ENCODE measurements at regions not wholly inside any gene's neighbourhood (a gene's known extent, or its start where the extent isn't known, plus 50 kb on each side); places are given as distances from the start of the nearest gene placed in this dataset.

DNA sequence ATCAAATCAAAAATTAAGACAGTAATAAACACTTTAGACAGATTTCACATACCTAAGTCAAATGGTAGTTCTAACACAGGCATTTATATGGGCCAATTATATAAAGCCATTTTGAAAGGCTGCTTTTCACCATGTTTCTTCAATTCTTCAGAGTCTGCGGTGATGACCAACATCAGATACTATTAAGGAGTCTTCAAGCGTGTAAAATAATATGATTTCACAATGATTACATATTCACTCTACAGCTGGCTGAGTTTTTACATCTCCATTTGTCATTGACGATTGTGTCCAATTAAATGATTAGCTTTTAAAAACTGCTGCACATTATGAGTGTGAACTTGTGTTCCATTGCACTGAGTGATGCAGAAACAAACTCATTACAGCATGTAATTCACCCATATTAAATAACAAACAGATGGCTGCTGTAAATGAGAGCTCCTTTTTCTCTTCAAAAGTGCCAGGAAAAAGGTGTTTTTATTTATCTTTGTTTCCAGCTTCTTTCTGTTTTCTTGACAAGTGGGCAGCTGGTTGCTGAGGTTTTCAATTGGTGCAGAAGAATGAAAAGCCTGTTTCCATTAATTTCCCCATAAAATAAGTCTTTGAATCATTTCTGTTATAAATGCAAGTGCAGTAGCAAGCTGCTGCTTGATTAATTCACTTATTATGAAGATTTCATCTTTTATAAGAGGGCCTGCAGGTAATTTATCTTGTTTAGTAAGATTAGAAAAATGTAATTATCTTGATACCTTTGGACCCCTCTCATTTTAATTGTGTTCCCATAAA, 676.1 kb upstream of the KLHL1 start:
- no peaks in the 10 kb centered on the region for H3K27me3 ChIP-seq
- TF ChIP-seq POLR2A (IDR thresholded peaks at IDR 0.05) (no peak), EP300 (IDR thresholded peaks at IDR 0.05) (no peak)
- TF ChIP-seq, protein P1, sequence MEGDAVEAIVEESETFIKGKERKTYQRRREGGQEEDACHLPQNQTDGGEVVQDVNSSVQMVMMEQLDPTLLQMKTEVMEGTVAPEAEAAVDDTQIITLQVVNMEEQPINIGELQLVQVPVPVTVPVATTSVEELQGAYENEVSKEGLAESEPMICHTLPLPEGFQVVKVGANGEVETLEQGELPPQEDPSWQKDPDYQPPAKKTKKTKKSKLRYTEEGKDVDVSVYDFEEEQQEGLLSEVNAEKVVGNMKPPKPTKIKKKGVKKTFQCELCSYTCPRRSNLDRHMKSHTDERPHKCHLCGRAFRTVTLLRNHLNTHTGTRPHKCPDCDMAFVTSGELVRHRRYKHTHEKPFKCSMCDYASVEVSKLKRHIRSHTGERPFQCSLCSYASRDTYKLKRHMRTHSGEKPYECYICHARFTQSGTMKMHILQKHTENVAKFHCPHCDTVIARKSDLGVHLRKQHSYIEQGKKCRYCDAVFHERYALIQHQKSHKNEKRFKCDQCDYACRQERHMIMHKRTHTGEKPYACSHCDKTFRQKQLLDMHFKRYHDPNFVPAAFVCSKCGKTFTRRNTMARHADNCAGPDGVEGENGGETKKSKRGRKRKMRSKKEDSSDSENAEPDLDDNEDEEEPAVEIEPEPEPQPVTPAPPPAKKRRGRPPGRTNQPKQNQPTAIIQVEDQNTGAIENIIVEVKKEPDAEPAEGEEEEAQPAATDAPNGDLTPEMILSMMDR (IDR thresholded peaks at IDR 0.05): no peak

DNA sequence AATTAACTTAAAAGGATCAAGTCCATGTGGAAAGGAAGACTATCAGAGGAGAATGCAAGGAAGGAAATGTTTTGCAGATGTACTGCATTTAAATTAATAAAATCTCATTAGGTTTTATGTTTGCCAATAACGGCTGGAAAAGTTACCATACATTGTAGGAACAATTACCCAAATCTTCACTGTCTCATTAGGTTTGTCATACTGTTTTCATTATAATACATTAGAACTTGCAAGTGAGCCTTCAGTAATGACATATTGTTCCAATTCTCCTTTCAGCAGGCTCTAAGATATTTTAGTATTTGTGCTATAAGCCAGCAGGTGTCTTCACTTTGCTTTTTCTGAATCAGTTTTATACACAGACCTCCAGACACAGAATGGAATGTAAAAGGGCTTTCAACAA, 661.6 kb upstream of the KLHL1 start:
- Histone ChIP-seq H3K4me1 (no peaks in the 10 kb centered on the region), H3K27ac (no peak overlapping the region), H3K27me3 (no peaks in the 10 kb centered on the region), H3K36me3 (no peaks in the 10 kb centered on the region), H3K9me3 (no peaks in the 10 kb centered on the region), H3K4me3 (no peak overlapping the region)
- TF ChIP-seq, protein P1 (IDR thresholded peaks at IDR 0.05): no peak
- TF ChIP-seq EP300 (IDR thresholded peaks at IDR 0.05) (no peak), POLR2A (IDR thresholded peaks at IDR 0.05) (no peak)
- 37 to 51% methylated on average over 1 of the region's 1 CpG for WGBS, 2 donors
- no peak for DNase-seq (ENCODE audit: low spot score in 2 of 2)

More for the DNA sequence above, 676.1 kb upstream of the KLHL1 start:
- H3K27ac ChIP-seq: no peak overlapping the region
- no peak for DNase-seq (ENCODE audit: low spot score in 2 of 2)
- H3K9me3 ChIP-seq: no peaks in the 10 kb centered on the region
- 80 to 83% methylated on average over 3 of the region's 3 CpGs for WGBS, 2 donors
- no peaks in the 10 kb centered on the region for H3K36me3 ChIP-seq
- H3K4me1 ChIP-seq: no peaks in the 10 kb centered on the region
- no peak overlapping the region for H3K4me3 ChIP-seq

DNA sequence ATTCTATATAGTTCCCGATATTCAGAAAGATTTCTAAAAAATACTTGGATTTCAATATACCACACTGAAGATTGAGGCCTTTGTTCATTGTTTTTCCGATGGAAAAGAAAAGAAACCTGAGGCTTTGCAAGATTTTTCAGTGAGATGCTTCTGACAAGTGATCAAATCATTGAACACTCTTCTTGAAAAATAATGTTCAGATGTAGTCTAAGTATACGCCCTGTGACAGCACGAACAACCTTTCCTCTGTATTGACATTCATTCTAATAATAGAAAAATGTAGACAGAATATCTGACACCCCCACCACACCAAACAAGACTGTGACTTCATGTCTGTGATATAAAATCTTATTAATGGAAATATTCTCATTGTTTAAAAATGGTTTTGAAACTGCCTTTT, 650.7 kb upstream of the KLHL1 start:
- no peaks in the 10 kb centered on the region for H3K9me3 ChIP-seq
- no peak overlapping the region for H3K4me3 ChIP-seq
- no peak for TF ChIP-seq POLR2A (IDR thresholded peaks at IDR 0.05)
- no peak for TF ChIP-seq EP300 (IDR thresholded peaks at IDR 0.05)
- TF ChIP-seq, protein P1 (IDR thresholded peaks at IDR 0.05): no peak
- H3K4me1 ChIP-seq: no peaks in the 10 kb centered on the region
- DNase-seq (ENCODE audit: low spot score in 2 of 2): no peak
- H3K36me3 ChIP-seq: no peaks in the 10 kb centered on the region
- 80 to 88% methylated on average over 4 of the region's 4 CpGs for WGBS, 2 donors
- no peak overlapping the region for H3K27ac ChIP-seq
- H3K27me3 ChIP-seq: no peaks in the 10 kb centered on the region

DNA sequence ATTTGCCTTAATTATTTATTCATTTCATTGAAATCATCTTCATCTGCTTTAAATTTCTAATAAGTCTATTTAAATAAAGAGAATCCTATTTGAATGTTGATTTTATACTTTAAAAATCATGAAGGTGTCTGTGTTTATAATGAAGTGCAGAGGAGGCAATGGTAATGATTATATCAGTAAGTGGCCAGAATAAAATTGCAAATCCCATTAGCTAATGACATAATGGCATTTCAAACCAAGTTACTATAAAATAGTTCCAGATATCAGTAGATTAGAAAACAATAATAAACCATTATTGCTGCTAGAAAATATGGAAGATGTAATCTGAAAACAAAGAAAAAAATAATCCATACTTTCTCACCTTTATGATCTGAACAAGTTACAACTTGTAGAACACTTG, 647.8 kb upstream of the KLHL1 start:
- H3K36me3 ChIP-seq: no peaks in the 10 kb centered on the region
- no peak for TF ChIP-seq POLR2A (IDR thresholded peaks at IDR 0.05)
- TF ChIP-seq EP300 (IDR thresholded peaks at IDR 0.05): no peak
- TF ChIP-seq, protein P1 (IDR thresholded peaks at IDR 0.05): no peak
- H3K27ac ChIP-seq: no peak overlapping the region
- no peaks in the 10 kb centered on the region for H3K27me3 ChIP-seq
- no peak overlapping the region for H3K4me3 ChIP-seq
- H3K4me1 ChIP-seq: no peaks in the 10 kb centered on the region
- DNase-seq (ENCODE audit: low spot score in 2 of 2): no peak
- H3K9me3 ChIP-seq: no peaks in the 10 kb centered on the region

DNA sequence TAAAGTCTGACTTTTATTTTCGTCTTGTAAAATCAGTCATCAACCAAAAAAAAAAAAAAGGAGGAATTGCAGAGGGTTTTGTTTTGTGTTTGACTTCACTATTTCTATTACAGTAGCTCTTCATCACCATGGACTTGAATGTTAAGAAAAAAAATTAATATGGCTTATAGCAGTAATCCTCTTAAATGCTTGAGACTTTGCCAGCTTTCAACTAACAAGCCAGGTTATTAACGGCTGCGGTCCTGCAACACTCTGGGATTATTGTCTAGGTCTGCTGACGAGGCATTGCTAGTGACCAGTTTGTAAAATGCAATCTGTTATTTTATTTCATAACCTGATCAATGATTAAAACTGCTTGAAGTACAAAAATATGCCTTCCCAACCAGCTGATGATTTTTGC, 647.2 kb upstream of the KLHL1 start:
- DNase-seq (ENCODE audit: low spot score in 2 of 2): no peak
- TF ChIP-seq EP300 (IDR thresholded peaks at IDR 0.05): no peak
- TF ChIP-seq, protein P1 (IDR thresholded peaks at IDR 0.05): no peak
- TF ChIP-seq POLR2A (IDR thresholded peaks at IDR 0.05): no peak
- H3K9me3 ChIP-seq: no peaks in the 10 kb centered on the region
- H3K27ac ChIP-seq: no peak overlapping the region
- no peaks in the 10 kb centered on the region for H3K4me1 ChIP-seq
- 70 to 75% methylated on average over 4 of the region's 4 CpGs for WGBS, 2 donors
- no peaks in the 10 kb centered on the region for H3K36me3 ChIP-seq
- H3K4me3 ChIP-seq: no peak overlapping the region
- H3K27me3 ChIP-seq: no peaks in the 10 kb centered on the region

Measured in tibial nerve (tissue), 4 donors.